DMS153 treated with DMSO at 0.1 percent for 48 hours (cell line): ENCODE measurements at regions not wholly inside any gene's neighbourhood (a gene's known extent, or its start where the extent isn't known, plus 50 kb on each side); places are given as distances from the start of the nearest gene placed in this dataset.
"Not testable (repeated sequence)": the region's sequence is repeated elsewhere in the genome, so short reads cannot be mapped to it uniquely, and the experiment has no call there.

Experiments used
- DNase-seq: peaks from one replicate; lab custom pipeline; 2025; ENCODE audit not compliant: unreplicated experiment; lab: John Stamatoyannopoulos, UW

DNA sequence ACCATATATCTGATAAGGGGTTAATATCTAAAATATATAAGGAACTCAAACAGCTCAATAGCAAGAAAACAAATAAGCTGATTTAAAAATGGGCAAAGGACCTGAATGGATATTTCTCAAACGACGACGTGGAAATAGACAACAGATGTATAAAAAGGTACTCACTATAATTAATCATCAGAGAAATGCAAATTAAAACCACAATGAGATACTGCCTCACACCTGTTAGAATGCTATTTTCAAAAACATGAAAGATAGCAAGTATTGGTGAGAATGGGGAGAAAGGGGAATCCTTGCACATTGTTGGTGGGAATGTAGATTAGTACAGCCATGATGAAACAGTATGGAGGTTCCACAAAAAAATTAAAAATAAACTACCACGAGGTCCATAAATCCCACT is 163.2 kb downstream of the DKK1 start:
- no peak for DNase-seq

GRCh38 chr10:52479567-52479966 is 165.5 kb downstream of the DKK1 start:
- DNase-seq = no peak

DNA sequence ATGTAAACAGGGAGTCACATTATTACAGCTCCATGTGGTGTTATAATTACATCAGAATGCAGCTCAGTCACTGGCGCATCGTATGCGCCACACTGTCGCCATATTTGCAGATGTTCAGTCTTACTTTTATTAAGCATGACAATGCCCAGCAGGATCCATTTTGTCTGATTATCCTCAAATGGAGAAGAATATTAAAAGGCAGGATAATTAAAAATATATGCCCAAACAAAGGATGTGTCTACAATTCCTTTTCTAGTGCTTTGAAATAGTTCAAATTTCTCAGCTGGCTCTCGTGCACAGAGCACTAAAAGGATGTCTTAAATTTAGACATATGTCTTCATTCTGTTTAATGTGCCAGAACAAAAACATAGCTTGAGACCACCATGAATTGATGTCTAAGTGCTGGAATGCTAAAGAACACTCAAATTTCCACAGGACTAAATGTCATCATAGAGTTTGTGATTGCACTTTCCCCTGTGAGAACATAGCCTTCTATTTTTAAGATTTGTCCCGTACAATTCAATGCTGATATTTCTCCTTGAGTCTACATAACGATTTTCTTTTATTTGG is 168.0 kb downstream of the DKK1 start:
- DNase-seq = no peak

DNA sequence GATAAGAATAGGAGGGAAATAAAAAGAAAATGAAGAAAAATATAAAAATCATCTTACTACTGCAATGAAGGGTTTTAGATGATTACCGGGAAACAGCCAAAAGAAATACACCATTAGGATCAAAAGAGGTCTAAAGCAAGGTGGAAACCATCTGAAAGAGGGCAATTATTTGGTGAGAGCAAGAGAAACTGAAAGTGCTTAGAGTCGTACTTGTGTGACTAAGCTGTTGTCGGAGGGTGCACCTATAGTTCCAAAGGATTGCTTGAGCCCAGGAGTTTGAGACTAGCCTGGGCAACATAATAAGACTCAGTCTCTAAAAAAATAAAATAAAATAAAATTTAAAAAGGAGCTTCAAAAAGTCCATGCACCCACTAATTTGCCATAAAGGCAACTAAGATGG is 169.5 kb downstream of the DKK1 start:
- DNase-seq = no peak

DNA sequence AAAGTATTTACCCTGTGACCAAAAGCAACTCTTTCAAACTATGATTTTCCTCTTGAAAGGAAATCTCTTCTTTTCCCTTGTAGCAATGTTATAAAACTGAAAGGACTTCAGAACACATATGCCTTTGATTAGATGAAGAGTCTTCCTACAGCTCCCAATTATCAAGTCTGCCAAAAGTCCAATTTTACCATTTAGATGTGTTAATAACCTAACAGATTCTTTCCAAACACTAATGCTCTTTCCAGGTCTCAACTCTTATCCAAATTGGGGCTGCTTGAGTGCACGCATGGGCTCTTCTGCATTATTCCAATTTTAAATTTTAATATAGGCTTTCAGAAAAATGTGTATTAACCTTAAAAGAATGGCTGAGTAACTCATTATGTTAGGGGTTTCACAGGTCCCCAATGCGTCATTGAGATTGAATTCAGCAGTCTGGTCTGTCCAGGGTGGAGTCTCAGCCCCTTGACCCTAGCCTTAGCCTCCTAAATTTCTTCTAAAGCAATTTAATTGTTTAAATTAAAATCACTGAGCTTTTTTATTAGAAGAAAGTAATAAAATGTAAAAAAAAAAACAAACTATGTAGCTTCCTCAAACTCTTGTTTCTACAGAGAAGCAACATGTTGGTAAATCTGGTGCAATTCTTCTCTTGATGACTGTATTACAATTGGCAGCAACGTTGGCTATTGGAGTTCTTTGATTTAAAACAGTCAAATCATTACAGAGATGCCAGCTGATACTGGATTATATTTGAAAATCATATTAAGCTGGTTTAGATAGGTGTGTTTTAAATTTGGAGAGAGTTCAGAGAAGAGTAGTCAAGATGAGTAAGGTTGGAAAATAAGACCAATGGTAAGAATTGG is 170.4 kb downstream of the DKK1 start:
- DNase-seq = no peak

- no peak for DNase-seq
Observed at GRCh38 chr10:52485462-52485861, 171.4 kb downstream of the DKK1 start.

- no peak for DNase-seq
Observed at GRCh38 chr10:52486840-52487611, 172.9 kb downstream of the DKK1 start.

- DNase-seq = no peak
Observed at GRCh38 chr10:52488606-52489485, 174.8 kb downstream of the DKK1 start.

- no peak for DNase-seq
Observed at GRCh38 chr10:52491246-52491995, 177.3 kb downstream of the DKK1 start.

GRCh38 chr10:52499281-52499680 is 185.2 kb downstream of the DKK1 start:
- DNase-seq = no peak

GRCh38 chr10:52500476-52500875 is 186.4 kb downstream of the DKK1 start:
- DNase-seq = no peak

- no peak for DNase-seq
Observed at GRCh38 chr10:52502237-52502636, 188.2 kb downstream of the DKK1 start.

GRCh38 chr10:52505341-52505740 is 191.3 kb downstream of the DKK1 start:
- DNase-seq = not testable (repeated sequence)

- DNase-seq = no peak
Observed at GRCh38 chr10:52514481-52514880, 200.4 kb downstream of the DKK1 start.

- DNase-seq = peak; percentile 23
Observed at GRCh38 chr10:52517012-52517411, 202.9 kb downstream of the DKK1 start.

GRCh38 chr10:52523696-52524095 is 209.6 kb downstream of the DKK1 start:
- no peak for DNase-seq

- no peak for DNase-seq
Observed at GRCh38 chr10:52525761-52526160, 211.7 kb downstream of the DKK1 start.

- no peak for DNase-seq
Observed at GRCh38 chr10:52526251-52526823, 212.3 kb downstream of the DKK1 start.

- DNase-seq = no peak
Observed at GRCh38 chr10:52532650-52533290, 218.7 kb downstream of the DKK1 start.
